Panc1 (cell line): ENCODE measurements at regions not wholly inside any gene's neighbourhood (a gene's known extent, or its start where the extent isn't known, plus 50 kb on each side); places are given as distances from the start of the nearest gene placed in this dataset.

Source experiments
- ATAC-seq: fragments of 200-7000 bp; cut with Tn5 transposase; 2 replicates; pipeline ENCODE4 v1.9.1; 2020; ENCODE audit warnings: mild to moderate bottlenecking, moderate library complexity
- BruUV-seq: library from RNA; stranded (reverse); fragments of 400-500 nt; replicated peaks from 2 replicates; lab custom pipeline; 2021; lab: Mats Ljungman, UMichigan
- CTCF ChIA-PET: fragments of 300-600 bp; sonication (Branson Sonifier 250); formaldehyde crosslinking; loops from one replicate; lab custom pipeline; 2022; ENCODE audit warnings: antibody characterized with exemption; lab: Charles Lee
- POLR2A ChIA-PET: fragments of 300-600 bp; sonication (Branson Sonifier 250); formaldehyde crosslinking; loops from one replicate; lab custom pipeline; 2022; ENCODE audit warnings: antibody characterized with exemption; lab: Charles Lee
- DNase-seq: peaks from one replicate; pipeline ENCODE4 v3.0.0-alpha.2; 2010; ENCODE audit warnings: low read depth, low spot score
- H3K27ac ChIP-seq: 2 replicates; pipeline ENCODE4 v1.5.1; 2011; ENCODE audit warnings: mild to moderate bottlenecking, low read length, inconsistent platforms
- H3K27me3 ChIP-seq: fragments of 200-500 bp; sonication (Bioruptor generic); 2 replicates; pipeline ENCODE4 v1.6.0; 2014; ENCODE audit warnings: low read length, inconsistent platforms; ENCODE audit not compliant: control insufficient read depth, insufficient read depth
- H3K36me3 ChIP-seq: fragments of 200-500 bp; sonication (Bioruptor generic); 2 replicates; pipeline ENCODE4 v1.5.1; 2014; ENCODE audit warnings: inconsistent platforms, mild to moderate bottlenecking, low read length, moderate library complexity; ENCODE audit not compliant: control insufficient read depth, insufficient read depth
- H3K4me1 ChIP-seq: 2 replicates; pipeline ENCODE4 v1.5.1; 2011; ENCODE audit warnings: inconsistent platforms, mild to moderate bottlenecking, low read length, moderate library complexity; ENCODE audit not compliant: control insufficient read depth, insufficient read depth
- H3K4me3 ChIP-seq, 2 experiments: 2 replicates each; pipeline ENCODE4 v1.5.1; 2011 to 2012; ENCODE audit warnings: low read depth in 2 of 2, low read length in 2 of 2, mild to moderate bottlenecking in 2 of 2, inconsistent platforms in 1 of 2, moderate library complexity in 1 of 2
- H3K9me3 ChIP-seq: fragments of 200-500 bp; sonication (Bioruptor generic); 2 replicates; pipeline ENCODE4 v1.5.1; 2014; ENCODE audit warnings: low read depth, mild to moderate bottlenecking, inconsistent platforms, low read length, moderate library complexity; ENCODE audit not compliant: control insufficient read depth, insufficient read depth
- POLR2AphosphoS5 ChIP-seq: IDR thresholded peaks from 2 replicates; pipeline ENCODE4 v1.6.1; 2012; ENCODE audit warnings: mild to moderate bottlenecking, low read depth, low read length, moderate library complexity
- SIN3A ChIP-seq: IDR thresholded peaks from 2 replicates; pipeline ENCODE4 v1.6.1; 2012; ENCODE audit warnings: low read depth, mild to moderate bottlenecking, low read length, moderate library complexity, borderline replicate concordance; ENCODE audit not compliant: insufficient read depth
- TCF7L2 ChIP-seq: IDR thresholded peaks from 2 replicates; pipeline ENCODE4 v1.6.1; 2011; ENCODE audit warnings: mild to moderate bottlenecking, low read depth, low read length, inconsistent platforms
- in situ Hi-C: cut with HindIII; loops from 2 replicates; pipeline ENCODE4 v1.10.0; 2016; ENCODE audit warnings: low sequenced_read_pairs, low pct_unique_long_range_greater_than_20kb
- intact Hi-C: fragments of 100-400 bp; cut with micrococcal nuclease; formaldehyde crosslinking; loops from one replicate; pipeline ENCODE4 v1.10.0; 2022; ENCODE audit not compliant: unreplicated experiment
- TF ChIP-seq, protein P1 (sequence below): fragments of 450-650 bp; IDR thresholded peaks from 2 replicates; pipeline ENCODE4 v1.5.1; 2017; ENCODE audit warnings: mild to moderate bottlenecking
- TF ChIP-seq, protein P2 (sequence below), 2 experiments: IDR thresholded peaks; 2 replicates each; pipeline ENCODE4 v1.6.1; 2011 to 2012; ENCODE audit warnings: low read depth in 2 of 2, control low read depth in 1 of 2, low read length in 1 of 2, mild to moderate bottlenecking in 1 of 2, moderate library complexity in 1 of 2; ENCODE audit not compliant: insufficient read depth in 1 of 2

DNA sequence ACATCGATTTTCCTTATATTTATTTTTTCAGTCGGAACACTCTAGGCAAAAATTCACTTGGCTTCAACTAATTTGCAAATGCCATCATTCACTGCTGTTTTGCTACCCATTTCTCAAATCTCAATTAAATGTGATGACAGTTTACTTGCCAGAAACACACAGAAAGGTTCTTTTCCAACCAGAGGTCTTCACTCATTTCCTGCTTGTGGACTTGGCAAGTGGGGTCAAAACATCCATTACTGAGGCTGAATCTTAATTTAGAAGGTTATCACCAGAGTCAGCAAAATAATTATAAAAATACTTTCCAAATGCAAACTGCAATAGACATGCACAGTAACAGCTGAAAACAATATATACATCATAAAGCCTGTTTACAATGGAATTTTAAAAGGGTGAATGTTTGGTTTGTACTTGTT is 625.4 kb upstream of the TBL1XR1 start:
- CTCF ChIA-PET = interaction anchor here (0.5 to 0.7 kb wide), 2 partner anchors 29 to 342 kb away, joined by 3 to 8 read pairs; no protein-coding TSS in a partner anchor
- no peak for TF ChIP-seq SIN3A
- TF ChIP-seq, protein P1, sequence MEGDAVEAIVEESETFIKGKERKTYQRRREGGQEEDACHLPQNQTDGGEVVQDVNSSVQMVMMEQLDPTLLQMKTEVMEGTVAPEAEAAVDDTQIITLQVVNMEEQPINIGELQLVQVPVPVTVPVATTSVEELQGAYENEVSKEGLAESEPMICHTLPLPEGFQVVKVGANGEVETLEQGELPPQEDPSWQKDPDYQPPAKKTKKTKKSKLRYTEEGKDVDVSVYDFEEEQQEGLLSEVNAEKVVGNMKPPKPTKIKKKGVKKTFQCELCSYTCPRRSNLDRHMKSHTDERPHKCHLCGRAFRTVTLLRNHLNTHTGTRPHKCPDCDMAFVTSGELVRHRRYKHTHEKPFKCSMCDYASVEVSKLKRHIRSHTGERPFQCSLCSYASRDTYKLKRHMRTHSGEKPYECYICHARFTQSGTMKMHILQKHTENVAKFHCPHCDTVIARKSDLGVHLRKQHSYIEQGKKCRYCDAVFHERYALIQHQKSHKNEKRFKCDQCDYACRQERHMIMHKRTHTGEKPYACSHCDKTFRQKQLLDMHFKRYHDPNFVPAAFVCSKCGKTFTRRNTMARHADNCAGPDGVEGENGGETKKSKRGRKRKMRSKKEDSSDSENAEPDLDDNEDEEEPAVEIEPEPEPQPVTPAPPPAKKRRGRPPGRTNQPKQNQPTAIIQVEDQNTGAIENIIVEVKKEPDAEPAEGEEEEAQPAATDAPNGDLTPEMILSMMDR = no peak
- peak; percentile 78 for TF ChIP-seq TCF7L2
- H3K27ac ChIP-seq = peak overlapping the region; percentile 80
- DNase-seq (no peak), ATAC-seq (no peak)
- H3K4me1 ChIP-seq = peaks cover 40% of the 10 kb centered on the region
- no peaks in the 10 kb centered on the region for H3K27me3 ChIP-seq
- POLR2A ChIA-PET = no interaction called here
- no peak overlapping the region for H3K4me3 ChIP-seq
- no TSS peak for BruUV-seq
- H3K36me3 ChIP-seq = no peaks in the 10 kb centered on the region
- in situ Hi-C loops (no loop called here), intact Hi-C loops (loop anchor here (10.0 kb wide), 2 partner anchors 502 to 562 kb away; no protein-coding TSS in a partner anchor)
- H3K9me3 ChIP-seq = no peaks in the 10 kb centered on the region

DNA sequence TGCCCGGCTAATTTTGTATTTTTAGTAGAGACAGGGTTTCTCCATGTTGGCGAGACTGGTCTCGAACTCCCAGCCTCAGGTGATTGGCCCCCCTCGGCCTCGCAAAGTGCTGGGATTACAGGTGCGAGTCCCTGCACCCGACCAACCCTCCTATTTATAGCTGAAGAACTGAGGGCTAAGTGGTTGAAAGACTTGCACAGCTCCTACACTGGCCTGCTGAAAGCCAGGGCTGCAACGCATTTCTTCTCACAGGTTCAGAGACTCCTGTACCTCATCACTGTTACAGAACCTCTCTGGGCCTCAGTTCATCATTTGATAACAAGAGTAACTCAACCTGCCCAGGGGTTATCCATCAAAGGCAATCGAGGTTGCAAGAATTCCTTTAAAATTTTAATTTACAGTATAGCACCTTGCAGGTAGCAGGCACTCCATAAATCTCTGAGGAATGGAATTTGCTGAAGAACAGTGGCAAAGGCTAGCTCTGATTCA is 626.5 kb upstream of the TBL1XR1 start:
- no peaks in the 10 kb centered on the region for H3K9me3 ChIP-seq
- in situ Hi-C loops (no loop called here), intact Hi-C loops (loop anchor here (10.0 kb wide), 2 partner anchors 501 to 561 kb away; no protein-coding TSS in a partner anchor)
- H3K27me3 ChIP-seq = no peaks in the 10 kb centered on the region
- peaks cover 50% of the 10 kb centered on the region for H3K4me1 ChIP-seq
- TF ChIP-seq TCF7L2 (peak; percentile 97), SIN3A (no peak)
- H3K36me3 ChIP-seq = no peaks in the 10 kb centered on the region
- peak overlapping the region in 1 of 2 experiments; percentile 2; a peak in 1 of 4 replicates for H3K4me3 ChIP-seq
- ChIA-PET POLR2A (no interaction called here), CTCF (no interaction called here)
- peak overlapping the region; percentile 80 for H3K27ac ChIP-seq
- no peak for DNase-seq
- peak; percentile 57 for ATAC-seq
- no TSS peak for BruUV-seq

DNA sequence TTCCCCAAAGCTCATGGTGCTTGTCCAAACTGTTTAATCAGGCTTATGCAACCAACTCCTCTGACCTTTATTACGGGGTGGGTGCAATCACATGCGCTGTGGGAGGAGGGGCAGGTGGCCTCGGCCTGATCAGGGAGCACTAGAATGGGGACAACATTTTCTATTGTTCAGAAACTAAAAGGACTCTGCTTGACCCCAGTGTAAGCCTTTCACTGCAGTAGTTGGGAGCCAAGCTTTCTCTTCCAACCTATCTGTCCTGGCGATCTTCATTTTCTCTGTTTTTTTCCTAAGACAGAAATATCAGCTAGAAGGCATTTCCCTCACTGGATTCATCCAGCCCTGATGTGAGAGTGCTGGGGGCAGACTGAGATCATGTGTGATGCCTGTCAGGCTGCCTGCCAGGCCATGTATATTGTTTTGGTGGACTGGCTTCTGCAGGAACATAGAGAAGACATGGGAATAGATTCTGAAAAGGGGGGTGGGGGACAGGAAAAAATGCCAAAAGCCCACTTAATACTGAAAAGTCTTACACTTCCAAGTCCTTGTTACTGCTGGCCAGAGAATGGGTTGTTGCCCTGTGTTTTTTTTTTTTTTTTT is 627.0 kb upstream of the TBL1XR1 start:
- Histone ChIP-seq H3K4me1 (peaks cover 50% of the 10 kb centered on the region), H3K27ac (peak overlapping the region; percentile 80), H3K4me3 (peak overlapping the region in 1 of 2 experiments; percentile 2; a peak in 1 of 4 replicates), H3K9me3 (no peaks in the 10 kb centered on the region), H3K27me3 (no peaks in the 10 kb centered on the region), H3K36me3 (no peaks in the 10 kb centered on the region)
- intact Hi-C loops (loop anchor here (10.0 kb wide), 2 partner anchors 501 to 561 kb away; no protein-coding TSS in a partner anchor), in situ Hi-C loops (no loop called here)
- TF ChIP-seq TCF7L2 = peak; percentile 77
- TF ChIP-seq, protein P1 = no peak
- TF ChIP-seq SIN3A = no peak
- TF ChIP-seq POLR2AphosphoS5 = peak; percentile 64; the same call in 1 of the 2 replicates
- TF ChIP-seq, protein P2, sequence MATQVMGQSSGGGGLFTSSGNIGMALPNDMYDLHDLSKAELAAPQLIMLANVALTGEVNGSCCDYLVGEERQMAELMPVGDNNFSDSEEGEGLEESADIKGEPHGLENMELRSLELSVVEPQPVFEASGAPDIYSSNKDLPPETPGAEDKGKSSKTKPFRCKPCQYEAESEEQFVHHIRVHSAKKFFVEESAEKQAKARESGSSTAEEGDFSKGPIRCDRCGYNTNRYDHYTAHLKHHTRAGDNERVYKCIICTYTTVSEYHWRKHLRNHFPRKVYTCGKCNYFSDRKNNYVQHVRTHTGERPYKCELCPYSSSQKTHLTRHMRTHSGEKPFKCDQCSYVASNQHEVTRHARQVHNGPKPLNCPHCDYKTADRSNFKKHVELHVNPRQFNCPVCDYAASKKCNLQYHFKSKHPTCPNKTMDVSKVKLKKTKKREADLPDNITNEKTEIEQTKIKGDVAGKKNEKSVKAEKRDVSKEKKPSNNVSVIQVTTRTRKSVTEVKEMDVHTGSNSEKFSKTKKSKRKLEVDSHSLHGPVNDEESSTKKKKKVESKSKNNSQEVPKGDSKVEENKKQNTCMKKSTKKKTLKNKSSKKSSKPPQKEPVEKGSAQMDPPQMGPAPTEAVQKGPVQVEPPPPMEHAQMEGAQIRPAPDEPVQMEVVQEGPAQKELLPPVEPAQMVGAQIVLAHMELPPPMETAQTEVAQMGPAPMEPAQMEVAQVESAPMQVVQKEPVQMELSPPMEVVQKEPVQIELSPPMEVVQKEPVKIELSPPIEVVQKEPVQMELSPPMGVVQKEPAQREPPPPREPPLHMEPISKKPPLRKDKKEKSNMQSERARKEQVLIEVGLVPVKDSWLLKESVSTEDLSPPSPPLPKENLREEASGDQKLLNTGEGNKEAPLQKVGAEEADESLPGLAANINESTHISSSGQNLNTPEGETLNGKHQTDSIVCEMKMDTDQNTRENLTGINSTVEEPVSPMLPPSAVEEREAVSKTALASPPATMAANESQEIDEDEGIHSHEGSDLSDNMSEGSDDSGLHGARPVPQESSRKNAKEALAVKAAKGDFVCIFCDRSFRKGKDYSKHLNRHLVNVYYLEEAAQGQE (IDR thresholded peaks at IDR 0.05; ENCODE audit: insufficient read depth in 1 of 2, low read depth in 2 of 2, low read length in 1 of 2) = 0 out of 4 replicates have a peak, but pooled peaks of 1 of the 2 experiments have one; percentile 15
- DNase-seq (no peak), ATAC-seq (peak; percentile 89)
- POLR2A ChIA-PET = no interaction called here
- no TSS peak for BruUV-seq
- CTCF ChIA-PET = no interaction called here
